GM19193 (cell line): ENCODE measurements at regions not wholly inside any gene's neighbourhood (a gene's known extent, or its start where the extent isn't known, plus 50 kb on each side); places are given as distances from the start of the nearest gene placed in this dataset.

Experiments used
- POLR2A ChIP-seq: IDR thresholded peaks from 4 replicates; pipeline ENCODE4 v1.6.1; 2011; ENCODE audit not compliant: insufficient read depth, insufficient read length; ENCODE audit errors: extremely low read depth

DNA sequence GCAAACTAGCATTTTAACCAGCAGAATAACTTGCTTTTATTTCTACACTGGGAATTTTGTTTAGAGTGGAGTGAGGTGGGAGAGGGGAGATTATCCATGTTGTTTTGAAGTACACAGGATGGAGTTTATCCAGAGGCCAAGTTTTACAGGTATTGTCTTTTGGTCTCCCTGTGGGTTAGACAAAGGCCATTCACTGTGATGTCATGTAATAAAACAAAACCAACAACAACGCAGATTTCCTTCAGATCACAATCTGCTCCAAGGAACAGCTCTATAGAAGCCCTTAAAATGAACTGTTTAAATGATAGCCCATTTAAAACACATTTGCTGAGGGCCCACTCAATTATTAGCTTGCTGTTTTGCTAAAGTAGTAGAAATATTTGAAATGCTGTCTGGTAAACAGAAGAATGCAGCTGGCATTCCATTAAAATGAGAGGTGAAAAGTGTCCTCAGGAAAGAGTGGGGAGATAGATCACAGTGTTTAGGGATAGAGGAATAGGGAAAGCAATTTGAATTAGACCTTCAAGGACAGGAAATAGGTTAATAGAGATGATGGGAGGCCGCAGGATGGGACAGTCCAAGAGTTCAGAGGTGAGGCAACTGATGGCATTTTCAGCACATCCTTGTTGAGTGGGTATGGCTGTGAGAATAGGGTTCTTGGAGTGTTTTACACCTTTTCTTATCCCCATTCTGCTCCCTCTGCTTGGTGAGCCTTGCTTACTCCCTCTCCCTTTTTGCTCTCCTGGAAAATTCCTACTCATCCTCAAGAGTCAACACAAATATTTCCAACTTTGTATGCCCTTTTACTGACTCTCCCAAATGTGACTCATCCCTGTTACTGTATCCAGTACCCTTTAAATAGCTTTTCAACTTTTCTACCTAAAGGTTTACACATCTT, 140.1 kb upstream of the NR3C1 start:
- TF ChIP-seq POLR2A = no peak

DNA sequence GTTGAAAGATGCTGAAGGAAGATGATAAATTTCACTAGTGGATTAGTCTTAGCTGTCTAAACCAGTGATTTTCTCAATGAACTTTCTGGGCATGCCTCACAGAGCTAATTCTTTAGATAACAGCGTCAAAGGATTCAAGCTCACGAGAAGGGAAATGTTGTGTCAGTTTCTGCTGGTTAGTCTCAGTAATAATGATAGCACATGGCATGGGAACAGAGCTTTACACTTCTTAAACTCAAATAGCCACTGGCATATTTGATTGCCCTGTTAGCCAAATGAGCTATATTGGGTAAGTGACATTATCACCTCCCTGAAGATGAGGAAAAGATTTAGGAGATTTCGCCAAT, 139.3 kb upstream of the NR3C1 start:
- no peak for TF ChIP-seq POLR2A

GRCh38 chr5:143541943-143542797, 138.7 kb upstream of the NR3C1 start:
- TF ChIP-seq POLR2A = no peak

GRCh38 chr5:143539742-143540141, 136.3 kb upstream of the NR3C1 start:
- TF ChIP-seq POLR2A = no peak

DNA sequence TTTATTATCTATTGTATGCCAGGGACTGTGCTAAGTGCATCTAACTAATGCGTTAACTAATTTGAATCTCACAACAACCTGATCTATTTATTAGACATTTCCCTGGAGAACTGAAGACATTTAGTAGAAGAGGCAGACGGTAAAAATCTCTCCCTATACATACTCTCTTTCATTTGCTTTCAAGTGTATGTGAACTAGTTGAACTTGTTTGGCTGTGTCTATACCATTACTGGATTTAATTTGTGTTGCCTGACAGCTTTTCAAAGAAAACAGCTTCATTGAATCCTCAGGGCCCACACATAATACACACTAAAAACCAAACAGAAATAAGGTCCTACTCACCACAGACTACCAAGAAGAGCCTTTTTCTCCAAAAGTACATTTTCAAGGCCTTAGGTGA, 133.6 kb upstream of the NR3C1 start:
- TF ChIP-seq POLR2A = no peak

DNA sequence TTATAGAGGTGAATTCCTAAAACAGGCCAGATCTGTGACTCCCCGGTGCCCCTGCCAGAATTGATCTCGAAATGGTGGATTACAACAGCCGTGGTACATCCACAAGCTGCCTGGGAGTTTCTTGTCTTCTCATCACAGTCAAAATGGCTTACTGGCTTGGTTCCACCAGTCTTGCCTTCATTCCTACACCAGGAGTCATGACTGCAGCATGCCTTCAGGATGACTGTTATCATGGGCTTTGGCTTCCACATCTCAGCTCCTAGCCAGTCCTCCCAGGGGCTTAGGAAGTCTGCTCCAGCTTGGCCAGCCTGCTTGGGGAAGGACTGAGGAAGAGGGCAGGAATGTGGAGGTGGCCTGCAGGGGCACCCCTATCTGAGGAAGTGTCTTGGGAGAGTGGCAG, 132.9 kb upstream of the NR3C1 start:
- no peak for TF ChIP-seq POLR2A

GRCh38 chr5:143534761-143535154, 131.3 kb upstream of the NR3C1 start:
- TF ChIP-seq POLR2A = no peak

- no peak for TF ChIP-seq POLR2A
Measured at GRCh38 chr5:143533978-143534760, 130.7 kb upstream of the NR3C1 start.

- no peak for TF ChIP-seq POLR2A
Measured at GRCh38 chr5:143533475-143533874, 130.0 kb upstream of the NR3C1 start.

- TF ChIP-seq POLR2A = no peak
Measured at GRCh38 chr5:143527808-143528207, 124.3 kb upstream of the NR3C1 start.

- no peak for TF ChIP-seq POLR2A
Measured at GRCh38 chr5:143525176-143525575, 121.7 kb upstream of the NR3C1 start.

DNA sequence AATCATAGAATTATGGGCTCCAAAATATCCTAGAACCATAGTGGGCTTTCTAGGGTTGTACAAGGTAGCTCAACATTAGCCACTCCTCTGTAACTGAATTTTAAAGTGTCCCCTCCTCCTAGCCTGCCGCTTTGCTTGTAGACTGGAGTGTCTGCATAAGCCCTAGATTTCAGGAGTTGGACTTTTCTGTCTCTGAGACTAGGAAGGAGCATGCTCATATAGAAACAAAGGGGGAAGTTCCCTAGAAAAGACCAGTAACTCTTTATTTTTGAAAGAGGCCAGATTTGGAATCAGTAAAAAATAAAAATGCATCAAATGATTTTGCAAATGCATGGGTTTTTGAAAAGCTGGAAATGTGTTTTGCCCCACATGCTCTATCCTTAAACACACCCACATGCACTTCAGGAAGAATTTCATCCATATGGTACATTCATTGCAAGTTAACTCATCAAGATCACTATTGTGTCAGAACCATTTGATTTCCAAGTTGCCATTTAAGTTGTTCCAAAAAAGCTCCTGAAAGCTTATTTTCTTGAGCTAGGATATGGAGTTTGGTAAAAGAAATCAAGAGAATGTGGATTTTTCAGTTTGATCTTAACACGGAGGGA, 121.0 kb upstream of the NR3C1 start:
- no peak for TF ChIP-seq POLR2A

- no peak for TF ChIP-seq POLR2A
Measured at GRCh38 chr5:143521846-143522400, 118.4 kb upstream of the NR3C1 start.

DNA sequence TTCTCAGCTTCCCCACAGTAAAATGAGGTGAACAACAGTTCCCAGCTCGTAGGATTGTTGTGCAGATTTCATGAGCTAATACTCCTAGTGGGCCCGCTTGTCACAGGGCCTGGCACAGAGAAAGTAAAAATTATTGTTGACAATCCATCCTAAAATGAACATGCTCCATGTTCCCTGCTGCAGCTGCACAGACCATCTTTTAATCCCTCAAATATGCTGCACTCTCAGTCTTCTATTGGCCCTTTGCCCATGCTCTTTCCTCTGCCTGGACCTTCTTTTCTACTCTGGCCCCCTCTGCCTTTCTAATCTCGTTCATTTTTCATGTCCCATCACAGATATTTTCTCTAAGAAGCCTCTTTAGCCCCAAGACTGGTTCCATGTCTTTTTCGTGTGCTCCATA, 117.7 kb upstream of the NR3C1 start:
- no peak for TF ChIP-seq POLR2A
